GM21360 (cell line): ENCODE measurements at regions not wholly inside any gene's neighbourhood (a gene's known extent, or its start where the extent isn't known, plus 50 kb on each side); places are given as distances from the start of the nearest gene placed in this dataset.
"Not testable (repeated sequence)": the region's sequence is repeated elsewhere in the genome, so short reads cannot be mapped to it uniquely, and the experiment has no call there.

Experiments
- ATAC-seq: cut with Tn5 transposase; IDR thresholded peaks from one replicate; pipeline ENCODE4 v1.9.1; 2021; ENCODE audit warnings: mild to moderate bottlenecking, moderate library complexity; ENCODE audit not compliant: unreplicated experiment

DNA sequence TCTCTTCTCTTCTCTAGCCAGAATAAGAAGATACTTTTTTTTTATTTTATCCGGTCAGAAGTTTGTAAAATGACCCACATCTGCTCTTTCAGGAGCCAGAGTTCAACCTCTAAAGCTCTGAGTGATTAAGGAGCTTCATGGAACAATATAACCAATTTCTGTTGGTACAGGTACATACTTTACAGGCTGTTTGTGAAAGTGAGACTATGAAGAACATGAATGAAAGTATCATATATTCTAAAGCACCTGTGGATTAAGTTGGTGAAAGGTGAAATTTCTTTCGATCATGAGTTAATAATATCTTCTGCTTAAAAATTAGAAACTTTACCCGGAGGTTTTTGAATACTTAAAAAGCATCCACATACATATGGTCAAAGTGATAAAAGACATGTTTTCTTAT is 65.2 kb downstream of the DMRT2 start:
- no peak for ATAC-seq

DNA sequence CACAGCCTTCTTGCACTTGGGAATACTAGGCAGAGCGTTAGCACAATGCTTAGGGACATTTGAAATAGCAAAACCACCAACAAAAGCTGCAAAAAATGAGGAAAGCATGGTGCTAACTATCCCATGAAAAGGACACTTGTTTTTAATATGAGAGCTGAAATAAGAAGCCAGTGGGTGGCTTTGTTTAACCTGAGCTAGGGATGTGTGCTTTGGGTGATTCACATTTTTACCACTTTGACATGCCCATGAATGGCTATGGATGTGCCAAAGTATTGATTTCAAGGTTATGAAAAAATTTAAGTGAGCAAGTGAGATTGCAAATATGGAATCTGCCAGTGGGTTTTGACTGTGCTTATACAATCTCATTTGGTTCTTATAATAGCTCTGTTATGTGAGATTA is 67.3 kb downstream of the DMRT2 start:
- no peak for ATAC-seq

DNA sequence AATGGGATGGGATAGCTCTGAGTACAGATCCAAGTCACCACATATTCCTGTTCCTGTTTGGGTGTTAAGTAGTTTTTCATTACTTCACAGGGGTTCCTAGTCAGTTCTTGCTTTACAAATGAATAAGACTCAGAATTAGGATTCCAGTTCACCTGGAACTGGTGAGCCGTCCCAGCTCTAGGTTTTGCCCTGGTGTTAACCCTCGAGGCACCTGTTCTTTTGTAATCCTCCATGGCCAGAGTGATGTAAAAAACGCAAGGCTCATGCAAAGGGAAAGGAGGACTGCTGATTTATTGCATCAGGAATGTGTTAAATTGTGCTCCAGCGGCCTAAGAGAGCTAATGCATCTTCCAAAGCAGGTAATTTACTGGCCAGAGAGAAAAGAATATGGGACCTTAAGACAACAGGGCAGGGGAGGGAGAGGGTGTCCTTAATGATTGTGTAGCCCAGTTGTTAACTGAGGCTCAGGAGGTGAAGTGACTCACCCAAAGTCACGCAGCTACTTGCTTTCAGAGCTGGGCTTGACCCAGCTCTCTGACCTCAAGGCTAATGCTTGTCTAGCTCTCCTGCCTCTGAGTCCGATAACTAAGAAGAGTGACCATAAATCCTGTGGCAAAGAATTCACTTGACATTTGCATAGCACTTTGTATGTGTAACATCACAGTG is 70.5 kb downstream of the DMRT2 start:
- ATAC-seq, result no peak

DNA sequence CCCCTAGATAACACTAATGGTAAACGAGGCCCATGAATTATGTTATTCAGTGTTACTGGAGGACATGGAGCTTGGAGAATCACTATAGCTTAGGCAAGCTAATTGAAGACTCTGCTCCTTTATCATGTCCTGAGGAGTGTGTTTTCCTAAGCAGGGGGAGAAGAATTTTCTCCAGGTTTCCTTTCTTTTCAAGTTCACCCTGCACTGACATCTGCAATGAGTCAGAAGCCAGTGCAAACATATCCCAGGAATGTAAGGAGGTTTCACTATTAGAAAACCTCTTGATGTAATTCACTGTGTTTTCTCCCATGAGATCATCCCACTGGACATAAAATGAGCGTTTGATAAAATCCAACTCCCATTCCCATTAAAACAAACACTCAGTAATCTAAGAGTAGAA is 75.6 kb downstream of the DMRT2 start:
- ATAC-seq, result no peak

DNA sequence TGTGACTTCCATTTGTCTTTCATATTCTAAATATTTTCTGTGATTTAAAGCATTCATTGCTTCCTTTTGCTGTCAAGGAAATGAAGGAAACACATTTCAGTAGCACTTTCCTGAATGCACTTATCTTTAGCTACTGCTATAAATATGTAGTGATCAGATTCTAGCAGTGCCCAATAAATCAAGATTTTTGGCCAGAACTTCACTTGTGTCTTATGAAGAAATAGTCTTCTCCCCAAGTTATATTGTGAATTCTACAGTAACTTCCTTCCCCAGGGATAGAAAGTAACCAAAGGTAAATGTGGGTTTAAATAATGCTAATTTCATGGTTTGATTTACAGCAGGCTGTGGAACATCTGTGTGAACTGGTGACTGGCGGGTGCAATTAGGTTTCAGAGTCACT is 77.9 kb downstream of the DMRT2 start:
- no peak for ATAC-seq

- no peak for ATAC-seq
These were observed 79.2 kb downstream of the DMRT2 start for GRCh38 chr9:1129382-1129781.

GRCh38 chr9:1140057-1140456 is 89.9 kb downstream of the DMRT2 start:
- no peak for ATAC-seq

GRCh38 chr9:1151691-1152090 is 101.5 kb downstream of the DMRT2 start:
- ATAC-seq, result no peak

DNA sequence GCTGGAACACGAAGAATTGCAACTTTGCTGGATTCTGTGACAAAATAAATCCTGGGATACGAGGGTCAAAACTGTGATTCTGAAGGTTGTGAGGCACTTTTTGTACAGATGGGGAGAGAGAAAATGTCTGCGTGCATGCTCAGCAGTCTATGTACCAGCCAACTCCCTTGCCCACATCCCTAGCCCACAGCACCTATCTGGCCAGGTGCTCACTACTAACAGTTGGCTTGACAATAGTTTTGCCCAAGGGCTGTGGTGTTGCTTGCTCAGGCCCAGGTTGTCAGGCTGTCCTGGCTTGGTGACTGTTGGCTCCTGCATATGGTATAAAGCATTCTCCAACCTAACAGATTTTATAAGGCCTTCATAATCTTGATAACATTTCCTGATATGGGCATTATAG is 102.0 kb downstream of the DMRT2 start:
- ATAC-seq, result no peak

GRCh38 chr9:1154739-1155138 is 104.6 kb downstream of the DMRT2 start:
- ATAC-seq, result no peak

DNA sequence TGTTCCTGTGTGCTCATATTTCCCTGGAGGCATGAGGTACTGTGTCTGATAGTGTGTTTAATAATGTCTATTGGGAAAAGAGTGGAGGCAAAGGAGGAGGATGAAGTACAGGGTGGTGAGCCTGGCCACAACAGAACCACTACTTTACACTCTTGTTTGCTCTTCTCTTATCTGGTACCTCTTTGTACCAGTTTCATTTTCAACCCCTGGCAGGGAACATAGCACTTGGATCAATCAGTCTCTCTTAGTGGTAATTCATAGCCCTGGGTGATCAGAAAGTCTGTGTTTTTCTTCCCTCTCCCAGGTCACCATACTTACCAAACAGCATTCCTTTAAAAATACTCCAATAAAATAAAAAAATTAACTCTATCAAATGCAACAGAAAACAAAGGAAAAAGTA is 105.4 kb downstream of the DMRT2 start:
- ATAC-seq, result no peak

GRCh38 chr9:1156794-1157550 is 106.8 kb downstream of the DMRT2 start:
- no peak for ATAC-seq

DNA sequence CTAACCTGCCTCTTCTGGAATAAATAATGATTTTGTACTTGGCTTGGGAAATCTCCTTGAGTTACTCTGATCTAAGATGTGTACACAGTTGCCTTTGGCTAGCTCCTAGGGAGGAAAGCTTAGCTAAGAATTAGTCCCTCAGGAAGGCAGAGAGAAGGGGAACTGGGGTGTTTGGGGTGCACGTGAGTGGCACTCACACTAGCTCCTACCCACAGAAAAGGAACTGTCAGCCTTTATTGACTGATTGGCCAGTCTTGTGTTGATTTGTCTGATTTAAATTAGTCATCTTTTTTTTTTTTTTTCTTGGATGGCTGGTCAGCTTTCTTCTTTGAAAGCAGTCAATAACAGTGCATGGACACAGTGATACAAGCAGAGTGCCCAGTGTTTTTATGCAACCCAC is 107.7 kb downstream of the DMRT2 start:
- no peak for ATAC-seq

DNA sequence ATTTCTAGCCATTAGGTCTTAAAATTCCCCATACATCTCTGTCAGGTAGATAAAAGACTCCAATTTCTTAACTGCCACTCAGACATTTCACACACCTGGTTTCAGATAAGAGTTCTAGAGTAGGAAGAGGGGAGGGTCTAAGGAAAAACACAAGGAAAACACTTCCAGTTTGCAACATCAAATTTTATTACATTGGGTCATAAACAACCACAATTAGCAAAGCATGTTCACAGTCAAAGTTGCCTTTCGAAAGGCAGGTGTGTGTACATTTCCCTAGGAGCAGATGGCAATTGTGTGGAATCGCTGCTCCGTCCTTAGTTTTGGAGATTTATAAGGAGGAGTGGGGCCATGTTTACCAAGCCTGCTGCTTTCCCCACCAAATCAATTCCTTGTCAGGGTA is 120.8 kb downstream of the DMRT2 start:
- no peak for ATAC-seq

DNA sequence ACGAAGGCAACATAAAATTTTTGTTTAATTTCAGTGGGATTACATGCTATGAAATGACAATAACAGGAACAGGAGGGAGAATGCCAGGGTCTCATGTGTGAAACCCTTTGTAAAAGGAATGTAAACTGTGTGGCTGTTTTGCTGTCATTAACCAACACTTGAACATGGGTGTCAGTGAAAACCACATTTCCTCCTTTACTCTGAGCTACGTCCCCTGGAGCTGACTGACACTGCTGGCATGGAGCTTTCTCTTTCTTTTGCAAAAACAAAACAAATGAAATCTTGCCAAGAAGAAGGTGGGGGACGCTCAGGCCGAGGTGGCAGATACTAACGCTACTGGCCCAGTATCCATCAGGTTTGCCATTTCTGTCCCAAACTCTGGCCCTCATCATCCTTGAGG is 121.4 kb downstream of the DMRT2 start:
- no peak for ATAC-seq

GRCh38 chr9:1173211-1173610 is 123.1 kb downstream of the DMRT2 start:
- no peak for ATAC-seq

DNA sequence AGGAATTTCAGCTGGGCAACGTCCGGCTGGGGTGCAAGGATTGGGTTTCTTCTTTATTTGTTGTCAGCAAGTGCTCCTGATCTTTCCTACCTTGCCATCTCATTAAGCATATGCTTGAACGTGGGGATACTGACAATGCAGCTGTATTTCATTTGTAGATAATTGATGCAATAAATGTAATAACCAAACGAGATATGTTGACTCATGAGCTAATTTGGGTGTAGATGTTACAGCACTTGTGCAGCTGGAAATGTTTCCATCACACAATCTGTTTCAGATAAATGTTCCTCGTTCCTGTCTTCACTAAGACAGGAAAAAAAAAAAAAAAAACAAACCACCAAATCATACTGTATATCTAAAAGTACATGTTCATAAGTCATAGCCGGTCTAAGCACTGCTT is 123.8 kb downstream of the DMRT2 start:
- no peak for ATAC-seq

DNA sequence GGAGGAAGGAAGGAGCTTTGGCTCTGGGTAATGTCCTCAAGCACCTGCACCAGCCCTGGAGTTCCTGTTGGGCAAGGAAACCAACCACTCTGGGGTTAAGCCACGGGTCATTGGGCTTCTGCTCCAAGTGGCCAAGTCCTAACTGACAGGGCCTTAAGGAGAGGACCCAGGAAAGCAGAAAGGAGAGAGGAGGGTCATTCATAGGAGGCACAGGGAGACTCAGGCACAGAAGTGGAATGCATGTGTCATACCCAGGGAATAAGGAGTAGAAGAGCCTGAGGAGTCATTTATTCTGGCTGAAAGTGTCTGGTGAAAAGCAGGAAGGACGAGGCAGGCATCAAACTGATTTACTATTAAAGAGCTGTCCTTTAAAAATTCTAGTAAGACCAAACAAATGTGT is 129.2 kb downstream of the DMRT2 start:
- ATAC-seq, result no peak

DNA sequence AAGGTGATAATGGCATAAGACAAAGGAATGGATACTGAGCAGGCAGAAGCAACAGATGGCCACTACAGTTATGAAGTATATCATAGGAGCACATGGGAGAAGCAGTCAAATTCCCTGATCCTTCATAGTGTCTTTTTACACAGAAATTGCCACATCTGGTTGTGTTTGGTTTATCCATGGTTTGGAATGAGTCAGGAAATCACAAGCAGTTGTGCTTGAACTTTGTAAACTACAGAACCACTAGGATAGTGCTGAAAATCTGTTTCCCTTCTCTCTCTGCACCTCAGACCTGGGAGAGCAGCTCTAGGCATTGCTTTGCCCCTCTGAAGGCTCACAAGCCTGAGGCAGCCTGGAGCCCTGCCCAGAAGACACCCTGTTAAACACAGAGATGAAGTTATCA is 134.0 kb downstream of the DMRT2 start:
- ATAC-seq, result no peak

GRCh38 chr9:1187137-1187536 is 137.0 kb downstream of the DMRT2 start:
- ATAC-seq, result not testable (repeated sequence)

- not testable (repeated sequence) for ATAC-seq
These were observed 145.5 kb downstream of the DMRT2 start for GRCh38 chr9:1195636-1196035.

DNA sequence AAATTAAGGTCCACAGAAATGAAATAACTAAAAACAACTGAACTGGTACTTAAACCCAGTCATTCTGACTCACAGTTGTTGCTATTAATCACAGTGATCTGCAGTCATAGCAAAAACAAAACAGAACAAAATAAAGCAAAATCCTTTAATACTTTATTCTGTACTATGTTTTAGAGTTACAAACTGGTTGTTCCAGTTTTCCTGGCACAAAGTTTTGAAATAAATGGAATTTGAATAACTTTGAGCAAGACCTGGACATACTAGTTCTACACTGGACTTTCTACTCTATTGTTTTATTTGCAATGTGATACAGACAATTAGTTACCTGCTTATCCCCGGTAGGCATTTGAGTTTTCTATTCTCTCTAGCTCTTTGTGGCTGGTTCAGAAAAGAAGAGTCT is 147.9 kb downstream of the DMRT2 start:
- ATAC-seq, result no peak

DNA sequence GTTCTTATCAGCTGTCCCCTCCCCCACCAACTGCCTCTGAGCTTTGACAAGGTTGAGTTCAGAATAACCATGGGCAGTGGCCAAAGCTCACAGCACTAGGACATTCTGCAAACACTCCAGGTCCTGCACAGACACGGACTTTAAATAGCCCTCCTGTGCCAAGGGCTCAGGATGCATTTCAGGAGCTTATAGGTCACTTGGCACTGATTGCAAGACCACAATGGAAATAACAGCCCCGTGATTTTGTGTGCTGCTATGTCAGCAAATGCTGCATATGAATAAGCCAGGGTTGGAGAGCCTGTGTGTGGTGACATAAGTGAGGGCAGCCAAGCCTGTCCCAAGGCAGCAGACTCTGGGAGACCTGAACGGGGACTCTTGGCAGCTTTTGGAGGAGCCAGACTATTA is 150.7 kb downstream of the DMRT2 start:
- ATAC-seq, result no peak
